Spleen (tissue), 7 donors: ENCODE measurements at regions not wholly inside any gene's neighbourhood (a gene's known extent, or its start where the extent isn't known, plus 50 kb on each side); places are given as distances from the start of the nearest gene placed in this dataset.

ENCODE experiments used
- POLR2A ChIP-seq, 3 donors: fragments of 450-650 bp; IDR thresholded peaks; one replicate each; pipeline ENCODE4 v1.5.1; 2017; ENCODE audit warnings: antibody characterized with exemption in 3 of 3, mild to moderate bottlenecking in 1 of 3
- TF ChIP-seq, protein P1 (sequence below), 11 experiments: fragments of 200-600 bp in 7 of 11; fragments of 450-650 bp in 4 of 11; sonication (generic) in 4 of 11; IDR thresholded peaks in 8 of 11; conservative IDR thresholded peaks in 3 of 11; 1 replicate in 7 of 11; 2 replicates in 4 of 11; pipeline versions ENCODE4 v1.4.0 to v1.8.0; 2016 to 2021; ENCODE audit warnings: antibody characterized with exemption in 11 of 11, inconsistent platforms in 4 of 11, mild to moderate bottlenecking in 1 of 11
- donor health status: DM: no; HTN: no; CAD: no; lungs with moderate emphysema.
- donor health status: DM: no; HTN: no; CAD: no.
- donor health status: DM: no; HTN: no; CAD: no.

DNA sequence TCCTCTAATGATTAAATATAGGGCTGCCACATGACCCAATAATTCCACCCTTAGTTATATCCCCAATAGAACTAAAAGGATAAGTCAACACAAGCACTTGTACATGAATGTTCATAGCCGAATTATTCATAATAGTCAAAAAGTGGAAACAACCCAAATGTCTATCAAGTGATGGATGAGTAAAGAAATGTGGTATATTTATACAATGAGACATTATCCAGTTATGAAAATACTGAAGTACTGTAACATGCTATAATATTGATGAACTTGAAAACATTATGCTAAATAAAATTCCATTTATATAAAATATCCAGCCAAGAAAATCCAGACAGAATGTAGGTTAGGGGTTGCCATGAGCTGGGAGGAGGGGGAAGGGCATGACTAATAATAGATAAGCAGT lies 436.7 kb upstream of the AADAT start:
- no peak for TF ChIP-seq POLR2A (IDR thresholded peaks at IDR 0.05)
- TF ChIP-seq, protein P1, sequence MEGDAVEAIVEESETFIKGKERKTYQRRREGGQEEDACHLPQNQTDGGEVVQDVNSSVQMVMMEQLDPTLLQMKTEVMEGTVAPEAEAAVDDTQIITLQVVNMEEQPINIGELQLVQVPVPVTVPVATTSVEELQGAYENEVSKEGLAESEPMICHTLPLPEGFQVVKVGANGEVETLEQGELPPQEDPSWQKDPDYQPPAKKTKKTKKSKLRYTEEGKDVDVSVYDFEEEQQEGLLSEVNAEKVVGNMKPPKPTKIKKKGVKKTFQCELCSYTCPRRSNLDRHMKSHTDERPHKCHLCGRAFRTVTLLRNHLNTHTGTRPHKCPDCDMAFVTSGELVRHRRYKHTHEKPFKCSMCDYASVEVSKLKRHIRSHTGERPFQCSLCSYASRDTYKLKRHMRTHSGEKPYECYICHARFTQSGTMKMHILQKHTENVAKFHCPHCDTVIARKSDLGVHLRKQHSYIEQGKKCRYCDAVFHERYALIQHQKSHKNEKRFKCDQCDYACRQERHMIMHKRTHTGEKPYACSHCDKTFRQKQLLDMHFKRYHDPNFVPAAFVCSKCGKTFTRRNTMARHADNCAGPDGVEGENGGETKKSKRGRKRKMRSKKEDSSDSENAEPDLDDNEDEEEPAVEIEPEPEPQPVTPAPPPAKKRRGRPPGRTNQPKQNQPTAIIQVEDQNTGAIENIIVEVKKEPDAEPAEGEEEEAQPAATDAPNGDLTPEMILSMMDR (IDR thresholded peaks at IDR 0.05 in 8 of 11, conservative IDR thresholded peaks at IDR 0.05 in 3 of 11): no peak
